D721Med (cell line): ENCODE measurements at regions not wholly inside any gene's neighbourhood (a gene's known extent, or its start where the extent isn't known, plus 50 kb on each side); places are given as distances from the start of the nearest gene placed in this dataset.

Source experiments
- DNase-seq: peaks from one replicate; pipeline ENCODE4 v3.0.0; 2011; ENCODE audit warnings: low spot score; ENCODE audit not compliant: insufficient read length
- FAIRE-seq: peaks from 2 replicates; lab custom pipeline; 2011; peaks lifted over from hg19 to GRCh38; lab: Jason Lieb, UNC
- CTCF ChIP-seq: IDR thresholded peaks from 2 replicates; pipeline ENCODE4 v1.5.1; 2012; ENCODE audit warnings: mild to moderate bottlenecking, control low read depth; ENCODE audit not compliant: insufficient read depth; ENCODE audit errors: missing control alignments

- TF ChIP-seq CTCF: no peak
- FAIRE-seq (no peak), DNase-seq (no peak)
Observed at GRCh38 chr4:66585767-66586166, 915.5 kb upstream of the EPHA5 start.

GRCh38 chr4:66577922-66578321, 907.6 kb upstream of the EPHA5 start:
- no peak for DNase-seq
- TF ChIP-seq CTCF: no peak
- FAIRE-seq: peak; percentile 60

GRCh38 chr4:66575008-66575696, 904.9 kb upstream of the EPHA5 start:
- no peak for TF ChIP-seq CTCF
- DNase-seq (no peak), FAIRE-seq (no peak)

- DNase-seq (no peak), FAIRE-seq (no peak)
- TF ChIP-seq CTCF: no peak
Observed at GRCh38 chr4:66574145-66574978, 904.1 kb upstream of the EPHA5 start.

- no peak for TF ChIP-seq CTCF
- DNase-seq: no peak
- FAIRE-seq: no peak
Observed at GRCh38 chr4:66572949-66573348, 902.7 kb upstream of the EPHA5 start.

GRCh38 chr4:66571145-66571695, 900.9 kb upstream of the EPHA5 start:
- FAIRE-seq (no peak), DNase-seq (no peak)
- TF ChIP-seq CTCF: no peak

- no peak for TF ChIP-seq CTCF
- DNase-seq: no peak
- FAIRE-seq: no peak
Observed at GRCh38 chr4:66569228-66569627, 898.9 kb upstream of the EPHA5 start.
